HG03575 (cell line): ENCODE measurements at regions not wholly inside any gene's neighbourhood (a gene's known extent, or its start where the extent isn't known, plus 50 kb on each side); places are given as distances from the start of the nearest gene placed in this dataset.

Source experiments
- ATAC-seq: cut with Tn5 transposase; IDR thresholded peaks from one replicate; pipeline ENCODE4 v1.9.1; 2021; ENCODE audit not compliant: unreplicated experiment, insufficient number of reproducible peaks, low FRiP score; ENCODE audit errors: extremely low read depth

DNA sequence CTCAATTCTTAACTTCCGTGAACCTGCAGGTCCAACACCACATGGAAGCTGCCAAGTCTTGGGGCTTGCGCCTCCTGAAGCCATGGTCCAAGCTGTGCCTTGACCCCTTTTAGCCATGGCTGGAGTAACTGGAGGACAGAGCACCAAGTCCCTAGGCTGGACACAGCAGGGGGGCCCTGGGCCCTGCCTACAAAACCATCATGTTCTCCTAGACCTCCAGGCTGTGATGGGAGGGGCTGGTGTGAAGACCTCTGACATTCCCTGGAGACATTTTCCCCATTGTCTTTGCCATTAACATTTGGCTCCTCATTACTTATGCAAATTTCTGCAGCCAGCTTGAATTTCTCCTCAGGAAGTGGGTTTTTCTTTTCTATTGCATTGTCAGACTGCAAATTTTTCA lies 570.1 kb downstream of the FSCB start:
- no peak for ATAC-seq

DNA sequence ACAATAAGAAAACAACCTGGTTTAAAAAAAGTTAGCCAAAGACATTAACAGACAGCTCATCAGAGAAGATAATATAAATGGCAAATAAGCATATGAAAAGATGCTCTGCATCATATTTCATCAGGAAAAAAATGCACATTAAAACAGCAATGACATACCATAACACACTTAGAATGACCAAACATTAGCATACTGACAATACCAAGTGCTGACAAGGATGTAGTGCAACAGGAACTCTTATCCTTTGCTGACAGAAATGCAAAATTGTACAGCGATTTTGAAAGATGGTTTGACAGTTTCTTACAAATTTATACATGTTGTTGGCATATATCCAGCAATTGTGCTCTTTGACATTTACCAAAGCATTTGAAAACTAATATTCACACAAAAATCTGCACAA lies 573.0 kb downstream of the FSCB start:
- ATAC-seq, result no peak

DNA sequence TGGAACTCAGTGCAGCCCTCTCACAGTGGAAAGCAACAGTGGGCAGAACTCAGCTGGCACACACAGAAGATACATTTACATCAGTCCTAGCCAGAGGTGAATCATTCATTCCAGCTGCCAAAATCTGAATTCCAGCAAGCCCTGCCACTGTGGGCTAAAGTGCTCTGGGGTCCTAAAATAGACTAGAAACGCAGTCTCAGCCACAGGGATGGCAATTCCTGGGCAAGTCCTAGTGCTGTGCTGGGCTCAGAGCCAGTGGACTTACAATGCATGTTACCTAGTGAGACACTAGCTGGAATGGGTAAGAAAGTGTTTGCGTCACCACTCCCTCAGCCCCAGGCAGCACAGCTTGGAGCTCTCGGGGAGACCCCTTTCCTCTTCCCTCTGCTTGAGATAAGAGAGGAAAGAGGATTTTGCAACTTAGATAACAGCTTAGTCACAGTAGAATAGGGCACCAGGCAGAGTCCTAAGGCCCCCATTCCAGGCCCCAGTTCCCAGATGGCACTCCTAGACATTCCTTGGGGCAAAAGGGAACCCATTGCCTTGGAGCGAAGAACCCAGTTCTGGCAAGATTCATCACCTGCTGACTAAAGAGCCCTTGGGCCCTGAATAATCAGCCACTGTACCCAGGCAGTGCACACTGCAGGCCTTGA lies 592.9 kb downstream of the FSCB start:
- no peak for ATAC-seq

DNA sequence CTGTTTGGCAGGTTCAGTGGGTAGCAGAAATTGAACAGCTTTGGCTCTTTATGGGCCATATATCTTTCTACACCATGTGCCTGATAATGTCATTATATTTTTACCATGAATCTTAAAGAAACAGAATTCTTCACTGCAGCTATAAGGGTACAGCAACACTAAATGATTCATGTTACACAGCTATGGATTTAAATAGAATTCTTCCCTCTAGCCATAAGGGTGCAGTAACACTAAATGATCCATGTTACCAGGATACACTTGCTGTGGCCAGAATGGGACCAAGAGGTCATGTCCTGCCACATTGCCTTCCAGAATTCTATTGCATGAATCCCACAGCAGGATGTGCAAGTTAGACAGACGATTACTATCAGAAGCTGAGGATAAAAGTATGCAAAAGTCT lies 603.9 kb downstream of the FSCB start:
- ATAC-seq, result no peak

DNA sequence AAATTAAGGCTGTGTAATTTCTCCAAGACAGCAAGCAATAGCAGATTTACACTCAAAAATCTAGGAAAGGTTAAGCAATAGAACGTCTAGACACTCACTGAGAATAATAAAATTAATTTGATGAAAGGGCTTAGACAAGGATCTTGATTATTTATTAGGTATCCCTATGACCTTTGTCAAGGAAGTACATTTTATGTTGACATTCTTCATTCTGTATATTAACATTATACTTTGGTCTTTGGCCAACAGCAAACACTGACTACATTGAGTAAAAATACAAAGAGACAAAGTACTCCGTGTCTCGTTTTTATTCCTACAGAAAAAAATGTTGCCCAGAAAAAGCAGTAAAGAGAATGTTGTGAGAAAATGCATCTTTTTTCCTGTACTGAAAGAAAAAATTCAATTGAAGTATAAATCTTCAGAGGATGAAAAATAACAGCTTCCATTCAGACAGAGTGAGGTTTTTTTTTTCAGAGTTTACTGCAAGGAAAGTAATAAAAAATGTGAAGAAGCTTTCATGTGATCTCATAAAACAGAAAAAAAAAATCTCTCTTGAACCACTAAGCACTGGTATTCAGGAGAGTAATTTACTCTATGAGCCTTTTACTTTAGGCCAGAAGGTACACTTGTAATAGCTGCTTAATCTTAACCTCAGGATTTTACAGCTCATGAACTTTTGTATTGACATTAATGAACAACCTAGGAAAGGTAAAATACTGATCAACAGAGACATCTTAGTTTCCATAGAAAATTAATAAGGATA lies 605.0 kb downstream of the FSCB start:
- ATAC-seq, result no peak

DNA sequence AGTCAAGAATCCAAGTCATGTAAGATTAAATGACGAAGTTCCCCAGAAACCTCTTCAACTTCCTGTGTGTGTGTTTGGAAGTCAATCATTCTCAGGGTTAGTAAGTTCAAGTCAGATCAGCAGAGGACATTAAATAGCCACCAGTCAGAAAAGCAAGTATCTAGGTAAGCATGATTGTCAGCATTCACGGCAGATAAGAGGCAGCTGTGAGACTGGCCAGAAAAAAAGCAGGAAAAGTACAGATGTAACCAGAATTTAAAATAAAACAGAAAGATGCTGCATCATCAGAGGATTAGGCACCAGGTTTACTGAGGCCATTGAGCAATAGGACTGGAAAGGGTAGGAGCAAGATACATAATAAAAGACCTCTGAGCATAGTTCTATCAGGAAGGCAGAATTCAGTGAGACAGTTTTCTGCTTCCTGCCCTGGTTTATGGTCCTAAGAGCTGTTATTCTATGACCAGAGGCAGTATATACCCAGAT lies 606.9 kb downstream of the FSCB start:
- no peak for ATAC-seq

DNA sequence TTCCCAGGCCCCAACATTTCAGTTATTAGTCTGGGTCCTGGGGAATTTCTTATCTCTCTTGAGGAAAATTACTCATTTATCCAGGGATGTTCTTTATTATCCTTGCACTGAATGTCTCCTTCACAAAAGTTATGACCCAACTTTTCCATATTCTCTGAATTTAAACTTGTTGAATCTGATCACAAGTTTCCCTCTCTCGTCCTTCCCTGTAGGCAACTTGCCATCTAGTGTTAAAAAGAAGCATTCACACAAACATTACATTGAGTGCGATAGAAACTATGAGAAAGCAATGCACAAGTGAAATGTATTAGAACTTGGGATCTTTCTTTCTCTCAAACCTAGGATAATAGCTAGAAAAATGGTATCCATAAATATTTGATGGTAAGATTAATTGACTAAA lies 608.4 kb downstream of the FSCB start:
- ATAC-seq, result no peak

DNA sequence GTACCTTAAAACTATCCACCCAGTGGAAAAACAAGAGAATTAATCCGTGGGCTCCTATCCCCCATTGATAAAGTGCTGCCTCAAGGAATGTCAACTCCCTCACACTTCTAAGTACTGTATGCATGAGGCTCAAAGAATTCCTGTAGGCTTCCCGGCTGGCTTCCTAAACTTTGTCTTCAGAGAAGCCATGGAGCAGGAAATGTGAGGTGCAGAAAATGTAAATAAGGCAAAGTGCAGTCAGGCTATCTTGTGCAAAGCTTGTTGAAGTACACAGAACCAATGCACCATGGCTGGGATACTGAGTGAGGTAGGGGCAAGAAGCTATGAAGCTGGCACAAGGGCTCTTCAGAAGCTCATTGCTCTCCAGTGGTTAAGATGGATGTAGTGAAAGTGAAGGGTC lies 611.0 kb downstream of the FSCB start:
- ATAC-seq, result no peak

DNA sequence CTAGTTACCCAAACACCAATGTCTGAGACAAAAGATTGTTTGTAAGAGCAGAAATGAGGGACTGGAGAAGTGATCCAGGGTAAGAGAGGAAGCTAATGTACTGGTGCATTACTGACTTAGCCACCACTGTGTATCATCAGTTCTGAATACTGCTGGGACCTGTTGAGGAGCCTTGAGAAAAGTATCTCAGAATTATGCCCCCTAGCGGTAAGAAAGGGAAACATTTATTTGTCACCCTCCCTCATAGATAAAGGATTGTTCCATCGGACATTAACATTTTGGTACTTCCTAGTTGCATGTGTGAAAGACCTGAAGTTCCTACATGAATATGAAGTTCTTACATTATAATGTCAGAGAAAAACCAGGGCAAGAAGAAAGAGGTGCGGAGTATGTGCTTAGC lies 612.5 kb downstream of the FSCB start:
- peak; percentile 65 for ATAC-seq

DNA sequence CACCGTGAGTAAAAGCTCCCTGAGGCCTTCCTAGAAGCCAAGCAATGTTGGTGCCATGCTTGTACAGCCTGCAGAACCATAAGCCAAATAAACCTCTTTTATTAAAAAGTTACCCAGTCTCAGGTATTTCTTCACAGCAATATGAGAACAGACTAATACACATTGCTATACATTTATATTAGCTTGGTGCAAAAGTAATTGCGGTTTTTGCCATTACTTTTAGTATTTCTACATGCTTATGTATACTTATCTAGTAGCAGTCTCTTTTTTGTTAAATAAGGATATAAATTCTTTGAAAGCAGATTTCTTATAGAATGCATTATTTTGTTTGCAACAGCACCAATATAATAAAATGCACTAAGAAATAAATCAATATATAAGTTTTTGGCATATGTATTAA lies 619.6 kb downstream of the FSCB start:
- ATAC-seq, result no peak

DNA sequence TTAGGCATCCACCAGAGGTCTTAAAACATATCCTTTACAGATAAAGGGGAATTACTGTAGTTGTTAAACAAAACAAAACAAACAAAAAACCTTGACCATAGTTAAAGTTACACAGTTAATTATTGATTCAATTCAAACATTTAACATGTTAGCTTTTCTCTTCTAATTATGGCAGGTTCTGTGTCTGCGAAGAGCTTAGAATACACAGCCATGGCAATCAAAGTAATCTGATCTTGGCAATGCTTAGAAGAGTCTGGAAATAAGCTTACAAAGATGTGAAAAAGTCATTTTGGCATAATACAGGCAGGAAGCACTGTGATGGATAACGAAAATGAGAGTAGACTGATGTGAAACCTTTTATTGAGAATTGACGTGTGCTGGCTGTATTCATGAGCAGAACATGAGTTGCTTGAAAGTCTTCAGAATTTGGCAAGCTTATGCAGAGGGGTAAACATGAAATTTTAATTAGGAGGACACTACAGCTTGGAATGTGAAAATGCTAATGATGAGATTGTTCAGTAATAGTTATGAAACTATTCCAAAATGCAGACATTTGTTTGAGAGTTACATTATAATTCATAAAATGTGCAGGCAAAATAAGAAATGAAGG lies 629.6 kb downstream of the FSCB start:
- peak; percentile 51 for ATAC-seq

DNA sequence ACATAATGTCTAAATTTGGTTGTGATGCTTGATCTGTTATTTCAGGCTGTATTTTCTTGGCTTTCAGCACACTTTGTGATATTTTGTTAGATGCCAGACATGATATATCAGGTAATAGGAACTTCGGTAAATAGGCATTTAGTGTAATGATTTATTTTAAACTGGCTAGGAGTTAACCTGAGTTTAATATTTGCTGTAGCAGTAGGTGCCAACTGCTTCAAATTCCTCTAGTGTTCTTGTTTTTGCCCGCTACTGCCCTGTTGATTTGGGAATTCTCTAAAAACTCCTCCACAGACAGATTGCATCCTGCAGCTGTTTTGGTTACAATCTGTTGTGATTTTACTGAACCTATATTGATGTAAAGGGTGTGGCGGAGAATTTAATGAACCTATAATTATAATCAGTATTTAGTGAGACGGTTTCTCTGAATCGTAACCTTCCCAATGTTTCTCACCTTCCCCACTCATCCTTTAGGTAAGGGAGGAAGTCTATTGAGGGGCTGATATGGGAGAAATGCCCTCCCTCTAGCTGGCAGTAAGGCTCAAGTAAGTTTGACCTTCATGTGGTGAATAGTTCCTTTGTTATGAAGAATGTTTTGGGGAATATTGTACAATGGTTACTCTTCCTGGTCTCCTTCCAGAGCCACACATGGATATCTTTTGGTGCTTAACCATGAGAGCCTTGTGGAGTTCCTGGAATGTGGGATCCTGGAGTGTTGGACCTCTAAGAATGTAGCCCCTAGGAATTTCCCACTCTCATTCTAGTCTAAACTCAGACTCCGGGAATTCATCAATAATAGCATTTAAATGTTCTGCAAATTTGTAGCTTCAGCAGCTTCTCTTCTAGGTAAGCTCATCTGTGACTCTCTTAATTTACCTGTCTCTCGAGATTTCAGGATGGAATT lies 634.1 kb downstream of the FSCB start:
- ATAC-seq, result no peak

DNA sequence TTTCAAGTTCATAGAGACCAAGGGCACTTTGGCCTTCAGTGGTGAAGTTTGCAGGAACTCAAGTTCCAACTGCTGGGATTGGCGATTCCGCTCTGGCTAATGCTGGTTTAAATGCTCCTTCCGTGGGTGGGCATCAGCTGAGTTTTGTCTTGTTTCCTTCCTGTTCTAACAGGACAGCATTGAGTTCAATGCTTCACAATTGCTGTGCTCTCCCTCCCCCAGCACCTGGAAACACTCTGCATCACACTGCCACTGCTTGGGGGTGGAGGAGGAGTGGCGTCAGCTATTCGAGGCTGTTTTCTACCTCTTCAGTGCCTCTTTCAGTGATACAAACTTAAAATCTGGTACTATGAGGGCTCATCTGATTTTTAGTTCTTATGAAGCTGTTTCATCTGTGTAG lies 634.9 kb downstream of the FSCB start:
- no peak for ATAC-seq

DNA sequence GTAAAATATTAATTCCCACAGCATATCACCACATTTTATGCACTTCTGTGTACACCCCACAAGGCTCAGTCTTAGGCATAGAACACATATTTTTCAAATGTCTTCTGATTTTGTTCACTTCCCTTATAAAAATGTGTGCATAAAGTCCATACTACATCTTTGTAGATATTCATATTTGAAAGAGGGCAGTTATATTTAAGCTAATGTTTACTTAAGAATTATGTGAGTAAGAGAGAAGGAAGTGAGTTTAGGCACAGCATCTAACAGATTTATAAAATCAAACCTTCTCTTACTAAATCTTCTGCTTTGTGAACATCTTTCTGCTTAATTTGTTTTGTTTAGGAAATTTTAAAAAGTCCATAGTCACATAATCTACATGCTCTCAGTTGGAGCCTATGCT lies 648.1 kb downstream of the FSCB start:
- ATAC-seq, result no peak

DNA sequence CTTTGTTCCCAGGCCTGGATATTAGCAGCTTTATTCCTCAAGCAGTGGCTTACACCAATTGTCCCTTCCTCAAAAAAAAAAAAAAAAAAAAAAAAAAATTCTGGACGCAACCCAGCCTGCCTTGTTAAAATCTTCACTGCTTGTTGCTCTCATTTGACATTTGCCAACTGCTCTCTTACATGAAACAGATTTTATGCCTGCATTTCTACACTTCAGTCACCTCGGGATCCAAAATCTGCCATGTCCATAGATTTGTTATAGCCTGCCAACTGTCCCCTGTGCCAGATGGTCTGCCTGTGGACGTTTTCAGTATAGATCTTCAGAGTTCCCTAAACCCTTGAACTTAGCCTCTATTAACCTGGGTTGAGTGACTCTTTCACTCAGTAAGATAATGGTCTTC lies 651.5 kb downstream of the FSCB start:
- no peak for ATAC-seq

DNA sequence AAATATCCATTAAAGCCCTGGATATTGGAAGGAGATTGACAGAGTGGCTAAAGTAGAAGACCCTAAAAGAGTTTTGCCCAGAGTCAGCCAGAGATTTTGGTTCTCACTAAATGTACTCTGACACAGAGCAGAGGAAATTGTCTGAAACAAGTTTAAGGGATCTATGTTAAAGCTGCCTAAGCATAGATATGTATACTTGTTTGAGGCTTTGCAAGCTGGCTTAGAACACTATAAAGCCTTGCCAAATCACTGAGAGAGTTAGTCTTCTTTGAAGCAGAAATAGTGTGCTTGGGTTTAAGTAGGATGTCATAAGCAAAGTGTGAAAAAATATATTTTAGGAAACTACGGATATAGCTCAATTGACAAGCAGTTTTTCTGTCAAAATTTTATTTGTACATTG lies 653.5 kb downstream of the FSCB start:
- ATAC-seq, result no peak

DNA sequence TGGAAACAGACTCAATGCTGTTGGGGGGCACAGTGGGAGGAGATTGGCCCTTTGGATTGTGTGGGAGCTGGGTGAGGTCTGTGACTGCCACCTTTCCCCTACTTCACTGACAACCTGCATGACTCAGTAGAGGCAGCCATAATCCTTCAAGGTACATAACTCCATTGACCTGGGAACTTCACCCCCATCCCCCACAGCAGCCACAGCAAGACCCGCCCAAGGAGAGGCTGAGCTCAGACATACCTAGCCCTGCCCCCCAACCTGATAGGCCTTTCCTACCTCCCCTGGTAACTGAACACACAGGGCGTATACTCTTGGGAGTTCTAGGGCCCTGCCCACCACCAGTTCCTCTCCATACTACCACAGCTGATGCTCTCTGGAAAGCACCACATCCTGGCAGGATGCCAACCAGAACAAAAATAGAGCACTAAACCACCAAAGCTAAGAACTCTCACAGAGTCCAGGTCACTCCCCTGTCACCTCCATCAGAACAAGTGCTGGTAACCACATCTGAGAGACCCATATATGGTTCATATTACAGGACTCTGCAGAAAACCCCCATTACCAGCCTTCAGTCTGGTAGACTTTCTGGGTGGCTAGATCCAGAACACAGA lies 703.9 kb downstream of the FSCB start:
- no peak for ATAC-seq

DNA sequence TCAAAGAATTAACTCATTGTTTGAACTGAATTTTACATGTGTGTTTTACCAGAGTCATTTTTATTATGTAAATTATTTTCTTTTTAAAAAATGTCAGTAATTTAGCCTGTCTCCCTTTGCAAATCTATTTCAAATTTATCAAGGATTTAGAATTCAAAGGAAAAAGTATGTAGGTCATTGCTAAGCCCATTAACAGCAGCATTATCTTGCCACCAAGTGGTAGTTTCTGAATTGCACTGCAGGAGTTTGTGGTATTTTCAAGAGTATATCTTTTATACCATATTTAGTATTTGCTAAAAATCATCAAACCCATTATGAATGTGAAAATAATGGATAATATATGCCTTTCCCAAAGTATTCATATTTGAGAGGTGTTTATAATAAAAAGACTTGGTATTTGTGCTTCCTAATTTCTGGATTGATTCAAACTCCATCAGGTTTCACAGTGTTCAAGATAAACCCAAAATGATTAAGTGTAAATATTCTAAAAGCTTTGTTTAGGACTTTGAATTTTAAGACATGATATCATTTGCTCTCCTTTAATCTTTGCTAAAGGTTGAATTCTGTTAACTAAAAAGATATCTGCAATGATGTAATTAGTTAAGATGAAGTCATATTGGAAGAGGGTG lies 711.4 kb downstream of the FSCB start:
- no peak for ATAC-seq

DNA sequence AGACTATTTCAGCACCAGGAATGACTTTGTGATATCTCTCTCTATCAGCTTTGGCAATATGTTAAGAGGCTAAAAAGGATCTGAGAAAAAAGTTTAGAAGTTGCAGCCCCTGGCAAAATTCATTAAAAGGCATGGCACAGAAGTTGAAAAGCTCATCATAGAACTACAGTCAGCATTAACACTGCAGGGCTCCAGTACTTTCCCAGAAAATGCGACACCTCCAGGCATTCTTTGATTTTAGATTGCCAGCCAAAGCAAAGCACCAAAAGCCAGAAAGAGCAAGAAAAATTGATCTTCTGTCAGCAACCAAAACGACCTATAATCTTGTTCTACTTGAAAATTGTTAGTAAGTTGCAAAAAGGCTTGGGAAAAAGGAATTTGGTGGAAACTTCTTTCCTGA lies 713.5 kb downstream of the FSCB start:
- no peak for ATAC-seq
